ENCODE measurements at regions not wholly inside any gene's neighbourhood (a gene's known extent, or its start where the extent isn't known, plus 50 kb on each side); places are given as distances from the start of the nearest gene placed in this dataset.

- no peak overlapping the region for H3K4me3 ChIP-seq
- H3K27ac ChIP-seq (replicated peaks) = no peak overlapping the region
- no peak for TF ChIP-seq CTCF (IDR thresholded peaks at IDR 0.05; ENCODE audit: borderline replicate concordance)
- no peak for DNase-seq
- H3K9me3 ChIP-seq (replicated peaks) = no peaks in the 10 kb centered on the region
- no peaks in the 10 kb centered on the region for H3K36me3 ChIP-seq
- intact Hi-C loops (cut with micrococcal nuclease) = no loop called here
- peaks cover 20% of the 10 kb centered on the region for H3K27me3 ChIP-seq (ENCODE audit: low read depth)
- H3K4me1 ChIP-seq = no peaks in the 10 kb centered on the region
Observed at GRCh38 chr20:24815196-24815815, 133.8 kb upstream of the CST7 start.

GRCh38 chr20:24815931-24816330 lies 133.1 kb upstream of the CST7 start:
- Histone ChIP-seq H3K27me3 (ENCODE audit: low read depth) (peaks cover 14% of the 10 kb centered on the region), H3K4me3 (no peak overlapping the region), H3K27ac (replicated peaks) (no peak overlapping the region), H3K4me1 (no peaks in the 10 kb centered on the region), H3K9me3 (replicated peaks) (no peaks in the 10 kb centered on the region), H3K36me3 (no peaks in the 10 kb centered on the region)
- TF ChIP-seq CTCF (IDR thresholded peaks at IDR 0.05; ENCODE audit: borderline replicate concordance) = no peak
- no peak for DNase-seq
- intact Hi-C loops (cut with micrococcal nuclease) = no loop called here

- DNase-seq = no peak
- Histone ChIP-seq H3K27ac (replicated peaks) (no peak overlapping the region), H3K36me3 (no peaks in the 10 kb centered on the region), H3K4me3 (no peak overlapping the region), H3K27me3 (ENCODE audit: low read depth) (peaks cover 11% of the 10 kb centered on the region), H3K4me1 (no peaks in the 10 kb centered on the region), H3K9me3 (replicated peaks) (no peaks in the 10 kb centered on the region)
- intact Hi-C loops (cut with micrococcal nuclease) = no loop called here
- no peak for TF ChIP-seq CTCF (IDR thresholded peaks at IDR 0.05; ENCODE audit: borderline replicate concordance)
Observed at GRCh38 chr20:24816431-24816830, 132.6 kb upstream of the CST7 start.

GRCh38 chr20:24816907-24817306 lies 132.2 kb upstream of the CST7 start:
- H3K27ac ChIP-seq (replicated peaks) = no peak overlapping the region
- no peak for TF ChIP-seq CTCF (IDR thresholded peaks at IDR 0.05; ENCODE audit: borderline replicate concordance)
- H3K9me3 ChIP-seq (replicated peaks) = no peaks in the 10 kb centered on the region
- H3K4me3 ChIP-seq = no peak overlapping the region
- intact Hi-C loops (cut with micrococcal nuclease) = no loop called here
- H3K4me1 ChIP-seq = no peaks in the 10 kb centered on the region
- H3K36me3 ChIP-seq = no peaks in the 10 kb centered on the region
- peaks cover 11% of the 10 kb centered on the region for H3K27me3 ChIP-seq (ENCODE audit: low read depth)
- no peak for DNase-seq

DNA sequence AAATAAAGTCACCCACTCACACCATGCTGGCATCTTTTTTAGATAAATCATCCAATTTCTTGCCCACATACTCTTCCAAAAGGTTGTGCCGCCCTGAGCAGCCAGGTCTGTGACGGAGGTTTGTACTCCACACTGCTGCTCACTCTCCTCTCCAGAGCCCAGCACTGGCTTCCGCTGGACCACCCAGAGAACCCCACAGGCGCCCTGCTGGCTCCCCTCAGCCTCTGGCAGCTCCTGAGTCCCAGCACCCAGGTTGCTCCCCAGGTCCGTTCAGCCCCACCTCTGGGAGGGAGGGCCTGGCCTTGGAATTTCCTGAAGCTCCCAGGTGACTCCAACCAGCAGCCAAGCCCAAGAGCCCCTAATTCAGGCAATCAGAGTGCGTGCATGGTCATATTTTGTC lies 131.7 kb upstream of the CST7 start:
- no peak overlapping the region for H3K4me3 ChIP-seq
- peaks cover 11% of the 10 kb centered on the region for H3K27me3 ChIP-seq (ENCODE audit: low read depth)
- no peaks in the 10 kb centered on the region for H3K36me3 ChIP-seq
- DNase-seq = no peak
- no peak overlapping the region for H3K27ac ChIP-seq (replicated peaks)
- intact Hi-C loops (cut with micrococcal nuclease) = no loop called here
- H3K4me1 ChIP-seq = no peaks in the 10 kb centered on the region
- TF ChIP-seq CTCF (IDR thresholded peaks at IDR 0.05; ENCODE audit: borderline replicate concordance) = no peak
- no peaks in the 10 kb centered on the region for H3K9me3 ChIP-seq (replicated peaks)

Measured in left ventricle myocardium inferior (tissue), 1 donor.